GM12864 (cell line): ENCODE measurements at regions not wholly inside any gene's neighbourhood (a gene's known extent, or its start where the extent isn't known, plus 50 kb on each side); places are given as distances from the start of the nearest gene placed in this dataset.

Experiments used
- DNase-seq: peaks from one replicate; pipeline ENCODE4 v3.0.0-alpha.2; 2011; ENCODE audit warnings: low read depth
- H3K4me3 ChIP-seq: 2 replicates; pipeline ENCODE4 v1.5.1; 2011; ENCODE audit warnings: mild to moderate bottlenecking, low read depth, low read length, control low read depth
- TF ChIP-seq, protein P1 (sequence below): IDR thresholded peaks from 2 replicates; pipeline ENCODE4 v1.5.1; 2011; ENCODE audit warnings: low read depth, mild to moderate bottlenecking, moderate library complexity, low read length, control low read depth, inconsistent platforms; ENCODE audit errors: missing control alignments

DNA sequence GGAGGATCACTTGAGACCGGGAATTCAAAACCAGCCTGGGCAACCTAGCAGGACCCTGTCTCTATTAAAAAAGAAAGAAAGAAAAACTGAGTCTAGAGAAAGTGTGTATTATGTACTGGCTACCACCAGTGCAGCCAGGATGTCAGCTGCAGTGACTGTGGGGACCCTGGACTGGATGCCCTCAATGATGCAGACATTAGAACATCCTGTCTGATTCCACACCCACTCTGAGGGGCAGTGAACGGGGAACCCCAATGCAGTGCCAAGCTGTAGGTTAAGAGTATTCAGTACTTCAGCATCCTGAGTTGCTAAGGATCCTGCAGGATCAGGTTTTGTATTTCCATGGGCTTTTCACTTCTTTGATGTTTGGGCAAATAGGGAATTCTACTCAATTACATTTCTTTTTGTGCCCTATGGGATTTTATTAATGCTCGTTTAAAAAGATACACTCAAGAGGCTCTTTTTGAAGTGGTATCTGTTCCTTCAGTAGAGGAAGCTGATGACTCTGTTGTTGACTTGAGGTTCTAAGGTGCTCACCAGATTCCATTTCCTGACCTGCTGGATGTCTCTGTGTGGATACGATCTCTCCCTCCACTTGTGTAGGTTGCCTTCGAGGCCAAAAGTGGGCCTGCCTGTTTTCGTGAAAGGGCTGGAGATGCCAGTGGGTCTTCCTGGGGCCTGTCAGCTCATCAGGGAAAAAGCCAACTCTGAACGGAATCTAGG is 85.9 kb upstream of the CLCN4 start:
- DNase-seq, result no peak
- no peak overlapping the region for H3K4me3 ChIP-seq
- TF ChIP-seq, protein P1, sequence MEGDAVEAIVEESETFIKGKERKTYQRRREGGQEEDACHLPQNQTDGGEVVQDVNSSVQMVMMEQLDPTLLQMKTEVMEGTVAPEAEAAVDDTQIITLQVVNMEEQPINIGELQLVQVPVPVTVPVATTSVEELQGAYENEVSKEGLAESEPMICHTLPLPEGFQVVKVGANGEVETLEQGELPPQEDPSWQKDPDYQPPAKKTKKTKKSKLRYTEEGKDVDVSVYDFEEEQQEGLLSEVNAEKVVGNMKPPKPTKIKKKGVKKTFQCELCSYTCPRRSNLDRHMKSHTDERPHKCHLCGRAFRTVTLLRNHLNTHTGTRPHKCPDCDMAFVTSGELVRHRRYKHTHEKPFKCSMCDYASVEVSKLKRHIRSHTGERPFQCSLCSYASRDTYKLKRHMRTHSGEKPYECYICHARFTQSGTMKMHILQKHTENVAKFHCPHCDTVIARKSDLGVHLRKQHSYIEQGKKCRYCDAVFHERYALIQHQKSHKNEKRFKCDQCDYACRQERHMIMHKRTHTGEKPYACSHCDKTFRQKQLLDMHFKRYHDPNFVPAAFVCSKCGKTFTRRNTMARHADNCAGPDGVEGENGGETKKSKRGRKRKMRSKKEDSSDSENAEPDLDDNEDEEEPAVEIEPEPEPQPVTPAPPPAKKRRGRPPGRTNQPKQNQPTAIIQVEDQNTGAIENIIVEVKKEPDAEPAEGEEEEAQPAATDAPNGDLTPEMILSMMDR, result no peak

DNA sequence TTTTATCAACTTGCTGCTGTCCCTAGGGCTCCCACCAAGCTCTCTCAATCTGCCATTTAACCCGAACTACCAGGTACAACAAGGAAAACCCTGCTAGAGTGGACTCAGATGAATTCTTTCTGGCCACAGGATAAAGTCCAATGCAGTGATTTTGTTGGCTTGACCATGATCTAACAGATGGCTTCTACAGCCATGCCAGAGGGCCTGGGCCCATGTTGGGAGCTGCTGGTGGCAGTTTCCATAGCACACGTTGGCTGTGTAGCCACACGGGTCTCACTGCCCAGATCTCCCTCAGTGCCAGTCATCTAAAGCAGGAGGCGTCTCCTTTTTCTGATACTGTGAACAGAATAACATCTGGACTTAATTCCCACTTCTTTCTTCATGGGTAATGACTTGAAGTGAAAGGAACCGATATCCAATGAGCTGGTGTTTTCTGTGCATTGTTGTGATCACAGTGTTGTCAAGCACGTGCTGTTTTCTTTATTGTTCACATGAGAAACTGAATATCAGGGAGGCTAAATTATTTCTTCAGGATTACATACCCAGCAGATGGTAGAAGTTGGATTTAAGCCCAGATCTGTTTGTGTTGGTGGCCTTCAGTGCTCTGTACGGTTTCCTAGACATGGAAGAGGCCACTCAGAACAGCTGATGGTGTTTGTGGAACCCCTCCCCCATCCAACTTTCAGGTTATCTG is 85.2 kb upstream of the CLCN4 start:
- no peak for DNase-seq
- TF ChIP-seq, protein P1, result no peak
- no peak overlapping the region for H3K4me3 ChIP-seq

DNA sequence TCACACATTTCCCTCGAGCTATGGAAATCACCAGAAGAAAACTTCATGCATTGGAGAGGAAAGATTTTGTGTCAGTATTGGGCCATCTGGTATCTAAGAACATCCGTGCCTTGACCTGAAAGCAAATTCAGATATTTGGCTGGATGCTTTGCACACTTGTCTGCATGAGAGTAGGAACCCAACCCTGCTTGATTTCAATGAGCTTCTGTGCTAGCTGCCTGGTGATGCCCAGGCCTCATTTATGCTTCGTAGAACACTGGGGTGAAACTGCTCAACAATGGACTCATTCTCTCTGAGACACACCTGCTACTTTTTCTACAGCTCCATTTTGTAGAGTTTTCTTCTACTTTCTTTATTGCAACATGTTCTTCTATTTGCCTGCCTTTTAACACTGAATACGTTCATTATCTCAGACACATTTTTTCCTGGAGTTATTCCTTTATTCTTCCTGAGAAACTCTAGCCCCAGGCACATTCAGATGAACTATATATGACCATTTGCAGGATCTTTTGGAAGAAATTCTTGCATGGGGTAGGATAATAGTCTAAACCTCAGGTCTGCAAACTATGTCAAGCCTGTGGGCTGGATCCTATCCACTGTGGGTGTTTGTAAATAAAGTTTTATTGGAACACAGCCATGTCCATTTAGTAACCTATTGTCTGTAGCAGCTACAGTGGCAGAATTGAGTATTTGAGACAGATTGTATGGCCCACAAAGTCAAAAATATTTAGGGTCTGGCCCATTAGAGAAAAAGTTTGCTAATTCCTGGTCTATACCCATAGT is 83.8 kb upstream of the CLCN4 start:
- no peak overlapping the region for H3K4me3 ChIP-seq
- no peak for DNase-seq
- TF ChIP-seq, protein P1, result no peak

DNA sequence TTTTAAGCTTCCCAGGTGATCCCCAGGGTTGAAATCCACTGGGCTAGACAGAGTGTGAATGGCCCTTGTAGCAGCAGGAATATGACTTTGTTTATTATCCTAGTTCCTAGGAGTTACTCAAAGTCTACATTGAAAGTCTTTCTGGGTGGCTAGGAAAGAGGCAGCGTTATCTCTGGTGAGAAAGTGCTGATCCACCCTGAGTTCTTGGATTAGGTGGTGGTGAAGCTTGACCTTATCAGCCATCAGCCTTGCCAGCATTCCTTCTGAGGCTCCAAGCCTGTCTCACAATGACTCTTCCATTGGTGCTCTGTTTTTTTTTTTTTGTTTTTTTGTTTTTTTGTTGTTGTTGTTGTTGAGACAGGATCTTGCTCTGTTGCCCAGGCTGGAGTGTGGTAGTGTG is 83.1 kb upstream of the CLCN4 start:
- H3K4me3 ChIP-seq, result no peak overlapping the region
- no peak for DNase-seq
- TF ChIP-seq, protein P1, result no peak

DNA sequence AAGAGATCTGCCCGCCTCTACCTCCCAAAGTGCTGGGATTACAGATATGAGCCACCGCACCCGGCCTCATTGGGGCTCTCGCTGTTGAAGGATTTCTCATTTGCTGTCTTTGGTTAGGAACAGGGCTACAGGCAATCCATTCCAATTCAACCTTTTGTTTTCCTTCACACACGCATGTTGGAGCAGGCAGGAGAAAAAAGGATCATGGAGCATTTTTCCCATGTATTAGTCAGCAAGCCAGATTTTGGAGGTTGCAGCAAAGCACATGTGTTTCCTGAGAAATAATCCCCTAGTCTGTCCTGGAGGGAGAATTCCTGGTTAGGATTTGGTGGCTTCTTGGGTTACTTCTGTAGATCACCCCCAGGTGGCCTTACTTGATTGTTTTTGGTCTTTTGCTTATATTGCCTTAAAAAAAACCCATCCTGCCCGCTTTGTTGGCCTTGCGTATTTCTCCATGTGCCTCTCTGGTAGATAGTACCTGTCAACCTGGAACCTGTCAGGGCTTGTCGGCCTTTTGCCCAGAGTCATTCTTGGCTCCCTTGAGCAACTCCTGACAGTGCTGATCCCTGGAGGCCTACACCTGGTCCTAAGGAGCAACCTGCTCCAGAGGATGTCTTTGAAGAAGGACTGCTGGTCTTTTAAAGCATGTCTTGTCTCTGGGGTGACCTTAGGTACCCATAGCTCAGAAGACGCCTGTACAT is 82.4 kb upstream of the CLCN4 start:
- DNase-seq, result no peak
- TF ChIP-seq, protein P1, result no peak
- no peak overlapping the region for H3K4me3 ChIP-seq

DNA sequence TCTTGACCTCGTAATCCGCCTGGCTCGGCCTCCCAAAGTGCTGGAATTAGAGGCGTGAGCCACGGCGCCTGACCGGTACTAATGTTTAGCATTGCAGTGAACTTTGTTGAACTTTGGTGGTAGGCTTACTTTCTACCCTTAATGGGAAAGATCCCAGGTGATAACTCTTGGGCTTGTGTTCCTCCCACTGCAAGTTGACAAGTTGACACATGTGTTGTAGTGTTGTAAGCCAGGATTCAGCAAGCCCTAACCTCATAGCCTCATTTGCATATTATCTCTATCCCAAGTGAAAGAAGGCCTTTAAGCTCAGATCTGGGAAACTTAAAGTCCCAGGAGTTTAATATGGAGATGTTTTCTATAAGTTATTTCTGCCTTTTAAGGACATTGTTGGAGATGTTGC is 80.0 kb upstream of the CLCN4 start:
- no peak overlapping the region for H3K4me3 ChIP-seq
- DNase-seq, result no peak
- TF ChIP-seq, protein P1, result no peak
